Mesothelial cell of epicardium (in vitro differentiated cells): ENCODE measurements at regions not wholly inside any gene's neighbourhood (a gene's known extent, or its start where the extent isn't known, plus 50 kb on each side); places are given as distances from the start of the nearest gene placed in this dataset.

Source experiments
- DNase-seq, 2 experiments: peaks; one replicate each; pipeline ENCODE4 v3.0.0; 2021; ENCODE audit warnings: low spot score in 2 of 2; ENCODE audit not compliant: unreplicated experiment in 2 of 2
- H3K27ac Mint-ChIP-seq: 2 replicates; pipeline ENCODE4 v1.8.0; 2021; ENCODE audit warnings: mixed read lengths
- H3K27me3 Mint-ChIP-seq: 2 replicates; pipeline ENCODE4 v1.8.0; 2021; ENCODE audit warnings: low read depth, mixed read lengths
- H3K36me3 Mint-ChIP-seq: 2 replicates; pipeline ENCODE4 v1.8.0; 2021; ENCODE audit warnings: mixed read lengths
- H3K4me1 Mint-ChIP-seq: 2 replicates; pipeline ENCODE4 v1.8.0; 2021; ENCODE audit warnings: mixed read lengths
- H3K4me3 Mint-ChIP-seq: 2 replicates; pipeline ENCODE4 v1.8.0; 2021; ENCODE audit warnings: mild to moderate bottlenecking, moderate library complexity, mixed read lengths
- H3K9me3 Mint-ChIP-seq: 2 replicates; pipeline ENCODE4 v1.8.0; 2021; ENCODE audit warnings: mixed read lengths
- CTCF ChIP-seq: fragments of 200-600 bp; sonication (generic); IDR thresholded peaks from one replicate; pipeline ENCODE4 v1.5.0; 2021; ENCODE audit warnings: antibody characterized with exemption; ENCODE audit not compliant: unreplicated experiment

GRCh38 chr9:96140296-96141127 is 161.5 kb downstream of the HSD17B3 start:
- H3K4me1 Mint-ChIP-seq = peaks cover 18% of the 10 kb centered on the region
- DNase-seq = no peak
- H3K9me3 Mint-ChIP-seq = no peaks in the 10 kb centered on the region
- no peak overlapping the region for H3K4me3 Mint-ChIP-seq
- H3K27me3 Mint-ChIP-seq = peaks cover 5% of the 10 kb centered on the region
- H3K36me3 Mint-ChIP-seq = no peaks in the 10 kb centered on the region
- TF ChIP-seq CTCF = no peak
- H3K27ac Mint-ChIP-seq = no peak overlapping the region

DNA sequence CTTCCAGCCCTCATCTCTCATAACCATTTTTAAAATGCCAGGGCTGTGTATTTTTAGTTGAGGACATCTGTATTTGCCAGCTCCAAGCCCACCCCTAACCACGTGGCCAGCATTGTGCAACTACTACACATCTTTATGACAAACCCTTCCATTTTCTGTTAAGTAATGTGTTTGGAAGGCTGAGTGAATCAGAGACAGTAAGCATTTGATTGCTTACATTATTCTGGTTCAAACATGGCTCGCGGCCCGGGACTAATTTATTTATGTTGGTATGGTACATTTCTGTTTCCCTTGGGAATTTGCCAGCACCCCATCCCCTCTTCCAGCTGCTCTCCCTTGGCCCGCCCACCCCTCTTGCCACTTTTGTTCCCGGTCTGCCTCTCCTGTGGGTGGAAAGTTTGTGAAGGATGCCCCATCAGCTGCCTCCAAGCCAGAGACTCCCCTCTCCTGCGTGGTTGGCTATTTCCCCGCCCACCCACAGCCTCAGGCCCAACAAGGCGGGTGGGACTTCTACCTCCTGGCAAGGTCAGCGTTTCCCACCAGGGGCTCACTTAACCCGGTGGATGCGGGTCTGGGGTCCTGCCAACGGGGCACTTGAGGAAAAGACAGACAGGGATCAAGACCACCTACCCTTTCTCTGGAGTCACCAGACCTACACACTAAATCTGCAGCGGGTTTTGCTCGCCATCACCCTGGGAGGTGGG is 162.2 kb downstream of the HSD17B3 start:
- DNase-seq = no peak
- Mint-ChIP-seq H3K4me1 (peaks cover 18% of the 10 kb centered on the region), H3K27me3 (peaks cover 6% of the 10 kb centered on the region), H3K36me3 (no peaks in the 10 kb centered on the region), H3K9me3 (no peaks in the 10 kb centered on the region), H3K4me3 (no peak overlapping the region), H3K27ac (no peak overlapping the region)
- TF ChIP-seq CTCF = no peak

- Mint-ChIP-seq H3K27ac (no peak overlapping the region), H3K27me3 (peaks cover 5% of the 10 kb centered on the region), H3K9me3 (no peaks in the 10 kb centered on the region), H3K36me3 (no peaks in the 10 kb centered on the region), H3K4me3 (no peak overlapping the region), H3K4me1 (peaks cover 18% of the 10 kb centered on the region)
- no peak for DNase-seq
- TF ChIP-seq CTCF = no peak
Measured at GRCh38 chr9:96138616-96139015, 163.4 kb downstream of the HSD17B3 start.

DNA sequence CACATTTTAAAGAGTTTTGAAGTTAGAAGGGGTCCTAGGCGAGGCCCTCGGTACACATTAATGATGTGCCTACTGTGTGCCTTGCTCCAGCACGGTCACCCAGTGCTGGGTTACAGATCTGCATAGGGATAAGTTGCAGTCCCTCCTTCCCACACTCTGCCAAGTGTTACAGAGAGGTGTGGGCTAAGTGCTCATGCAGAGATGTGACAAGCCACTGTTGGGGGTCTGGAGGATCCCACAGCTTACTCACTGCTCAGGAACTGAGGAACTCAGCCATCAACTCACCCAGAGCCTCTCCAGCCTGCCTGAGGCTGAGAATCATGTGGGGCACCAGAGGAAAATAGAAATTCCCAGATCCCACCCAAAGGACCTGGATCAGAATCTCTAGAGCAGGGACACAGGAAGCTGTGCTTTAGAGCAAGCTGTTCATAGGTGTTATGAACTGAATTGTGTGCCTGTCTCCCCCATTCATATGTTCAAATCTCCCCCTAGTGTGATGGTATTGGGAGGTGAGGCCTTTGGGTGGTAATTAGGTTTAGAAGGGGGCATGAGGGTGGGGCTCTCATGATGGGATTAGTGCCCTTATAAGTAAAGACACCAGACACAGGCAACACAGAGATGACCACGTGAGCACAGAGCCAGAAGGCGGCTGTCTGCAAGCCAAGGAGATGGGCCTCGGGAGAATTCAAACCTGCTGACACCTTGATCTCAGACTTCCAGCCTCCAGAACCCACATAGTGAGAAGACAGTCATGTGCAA is 164.1 kb downstream of the HSD17B3 start:
- TF ChIP-seq CTCF = no peak
- Mint-ChIP-seq H3K36me3 (no peaks in the 10 kb centered on the region), H3K4me3 (no peak overlapping the region), H3K27me3 (peaks cover 11% of the 10 kb centered on the region), H3K9me3 (no peaks in the 10 kb centered on the region), H3K4me1 (peaks cover 18% of the 10 kb centered on the region), H3K27ac (no peak overlapping the region)
- DNase-seq = no peak

DNA sequence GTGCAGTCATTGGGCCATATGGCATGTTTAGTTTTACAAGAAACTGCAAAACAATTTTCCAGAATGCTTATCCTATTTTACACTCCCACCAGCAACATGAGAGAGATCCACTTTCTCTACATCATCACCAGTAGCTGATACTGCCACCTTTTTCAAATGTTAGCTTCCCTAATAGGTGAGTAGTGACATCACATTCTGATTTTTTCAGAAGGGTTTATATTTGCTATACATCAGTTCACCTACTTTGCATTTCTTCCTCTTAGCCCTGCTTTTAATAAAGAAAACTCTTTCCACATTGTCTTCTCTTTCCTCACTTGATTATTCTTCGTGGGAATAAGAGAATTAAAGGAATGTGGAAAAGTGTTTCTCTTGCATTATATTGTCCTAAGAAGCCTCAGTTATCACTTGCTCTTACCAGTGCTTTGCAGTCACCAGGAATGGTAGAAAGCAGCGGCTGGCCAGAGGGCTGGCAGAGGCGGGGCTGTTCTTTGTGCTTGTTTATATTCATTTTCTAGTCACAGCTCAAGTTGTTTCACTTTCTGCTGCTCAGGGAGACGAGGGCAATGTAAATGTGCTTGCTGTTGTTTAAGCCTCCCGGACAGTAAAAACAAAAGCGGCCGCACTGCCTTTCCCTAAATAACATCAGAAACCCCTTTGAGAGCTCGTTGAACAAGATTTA is 164.8 kb downstream of the HSD17B3 start:
- TF ChIP-seq CTCF = no peak
- Mint-ChIP-seq H3K27me3 (peaks cover 18% of the 10 kb centered on the region), H3K9me3 (no peaks in the 10 kb centered on the region), H3K4me1 (peaks cover 18% of the 10 kb centered on the region), H3K4me3 (no peak overlapping the region), H3K36me3 (no peaks in the 10 kb centered on the region), H3K27ac (no peak overlapping the region)
- DNase-seq = no peak
